OCI-LY7 (cell line): ENCODE measurements at regions not wholly inside any gene's neighbourhood (a gene's known extent, or its start where the extent isn't known, plus 50 kb on each side); places are given as distances from the start of the nearest gene placed in this dataset.

Source experiments
- EZH2phosphoT487 ChIP-seq: fragments of 200-600 bp; sonication (generic); IDR thresholded peaks from 2 replicates; pipeline ENCODE4 v1.6.1; 2018; ENCODE audit warnings: low read depth, borderline replicate concordance, mild to moderate bottlenecking, mixed run types, antibody characterized with exemption, low read length, moderate library complexity, mixed read lengths
- TF ChIP-seq, protein P1 (sequence below): fragments of 200-600 bp; sonication (generic); conservative IDR thresholded peaks from 2 replicates; pipeline ENCODE4 v1.5.1; 2014; ENCODE audit warnings: mild to moderate bottlenecking, antibody characterized with exemption, low read length, moderate library complexity, mixed read lengths

DNA sequence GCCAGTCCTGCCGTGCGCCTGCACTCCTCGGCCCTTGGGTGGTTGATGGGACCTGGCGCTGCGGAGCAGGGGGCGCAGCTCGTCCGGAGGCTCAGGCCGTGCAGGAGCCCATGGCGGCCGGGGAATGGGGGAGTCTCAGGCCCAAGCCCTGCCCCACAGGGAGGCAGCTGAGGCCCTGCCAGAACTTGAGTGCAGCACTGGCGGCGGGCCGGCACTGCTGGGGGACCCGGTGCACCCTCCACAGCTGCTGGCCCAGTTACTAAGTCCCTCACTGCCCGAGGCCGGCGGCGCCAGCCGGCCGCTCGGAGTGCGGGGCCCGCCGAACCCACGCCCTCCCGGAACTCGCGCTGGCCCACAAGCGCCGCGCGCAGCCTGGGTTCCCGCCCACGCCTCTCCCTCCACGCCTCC, 190.9 kb upstream of the MME start:
- no peak for TF ChIP-seq EZH2phosphoT487
- TF ChIP-seq, protein P1, sequence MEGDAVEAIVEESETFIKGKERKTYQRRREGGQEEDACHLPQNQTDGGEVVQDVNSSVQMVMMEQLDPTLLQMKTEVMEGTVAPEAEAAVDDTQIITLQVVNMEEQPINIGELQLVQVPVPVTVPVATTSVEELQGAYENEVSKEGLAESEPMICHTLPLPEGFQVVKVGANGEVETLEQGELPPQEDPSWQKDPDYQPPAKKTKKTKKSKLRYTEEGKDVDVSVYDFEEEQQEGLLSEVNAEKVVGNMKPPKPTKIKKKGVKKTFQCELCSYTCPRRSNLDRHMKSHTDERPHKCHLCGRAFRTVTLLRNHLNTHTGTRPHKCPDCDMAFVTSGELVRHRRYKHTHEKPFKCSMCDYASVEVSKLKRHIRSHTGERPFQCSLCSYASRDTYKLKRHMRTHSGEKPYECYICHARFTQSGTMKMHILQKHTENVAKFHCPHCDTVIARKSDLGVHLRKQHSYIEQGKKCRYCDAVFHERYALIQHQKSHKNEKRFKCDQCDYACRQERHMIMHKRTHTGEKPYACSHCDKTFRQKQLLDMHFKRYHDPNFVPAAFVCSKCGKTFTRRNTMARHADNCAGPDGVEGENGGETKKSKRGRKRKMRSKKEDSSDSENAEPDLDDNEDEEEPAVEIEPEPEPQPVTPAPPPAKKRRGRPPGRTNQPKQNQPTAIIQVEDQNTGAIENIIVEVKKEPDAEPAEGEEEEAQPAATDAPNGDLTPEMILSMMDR = no peak
